ENCODE measurements at regions not wholly inside any gene's neighbourhood (a gene's known extent, or its start where the extent isn't known, plus 50 kb on each side); places are given as distances from the start of the nearest gene placed in this dataset.
"Not testable (repeated sequence)": the region's sequence is repeated elsewhere in the genome, so short reads cannot be mapped to it uniquely, and the experiment has no call there.

DNA sequence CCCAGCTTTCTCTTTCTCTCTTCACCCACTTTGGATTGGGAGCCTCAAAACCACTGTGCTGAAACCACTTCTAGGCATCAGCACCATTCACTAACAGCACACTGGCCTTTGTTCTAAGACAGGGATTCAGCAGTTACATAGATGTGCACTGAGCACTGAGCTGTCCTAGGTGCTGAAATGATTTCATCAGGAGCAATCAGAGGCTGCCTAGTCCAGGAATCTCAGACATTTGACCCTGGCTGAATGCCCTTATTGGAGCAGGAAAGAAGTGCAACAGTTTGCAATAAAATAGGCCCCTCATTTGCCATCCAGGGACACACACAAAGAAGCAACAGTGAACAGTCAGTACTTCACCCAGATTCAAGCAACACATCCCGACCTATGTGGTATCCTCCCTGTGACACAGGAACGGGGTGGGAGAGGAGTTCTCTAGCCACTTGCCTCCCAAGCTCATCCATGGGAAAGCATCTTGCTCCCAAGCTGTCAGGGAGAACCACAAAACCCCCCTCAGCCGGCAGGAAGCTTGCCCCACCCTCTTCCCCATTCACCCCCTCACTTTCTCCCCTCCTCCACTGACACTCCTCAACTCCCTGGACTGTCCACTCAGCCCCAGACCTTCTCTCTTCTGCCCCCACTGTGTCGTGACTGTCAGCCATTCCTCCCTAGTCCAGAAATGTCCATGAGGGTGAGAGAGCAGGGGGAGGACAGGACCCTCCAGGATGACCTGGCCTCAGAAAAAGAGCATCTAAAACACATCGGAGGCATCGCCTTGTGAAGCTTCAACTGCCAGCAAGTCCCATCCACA is 304.4 kb downstream of the PREX1 start:
- Histone ChIP-seq H3K27ac (replicated peaks in 1 of 4) (no peak overlapping the region), H3K36me3 (no peaks in the 10 kb centered on the region), H3K4me3 (no peak overlapping the region), H3K27me3 (peaks cover 0 to 3% (median 0%) of the 10 kb centered on the region in 4 donors), H3K9me3 (no peaks in the 10 kb centered on the region), H3K4me1 (no peaks in the 10 kb centered on the region)
- DNase-seq (ENCODE audit: extremely low spot score): no peak
- 71% methylated on average over 6 of the region's 6 CpGs for WGBS
- TF ChIP-seq POLR2A (IDR thresholded peaks at IDR 0.05; ENCODE audit: low read depth) (no peak), POLR2AphosphoS5 (IDR thresholded peaks at IDR 0.05) (no peak), EP300 (IDR thresholded peaks at IDR 0.05) (no peak)
- TF ChIP-seq, protein P1, sequence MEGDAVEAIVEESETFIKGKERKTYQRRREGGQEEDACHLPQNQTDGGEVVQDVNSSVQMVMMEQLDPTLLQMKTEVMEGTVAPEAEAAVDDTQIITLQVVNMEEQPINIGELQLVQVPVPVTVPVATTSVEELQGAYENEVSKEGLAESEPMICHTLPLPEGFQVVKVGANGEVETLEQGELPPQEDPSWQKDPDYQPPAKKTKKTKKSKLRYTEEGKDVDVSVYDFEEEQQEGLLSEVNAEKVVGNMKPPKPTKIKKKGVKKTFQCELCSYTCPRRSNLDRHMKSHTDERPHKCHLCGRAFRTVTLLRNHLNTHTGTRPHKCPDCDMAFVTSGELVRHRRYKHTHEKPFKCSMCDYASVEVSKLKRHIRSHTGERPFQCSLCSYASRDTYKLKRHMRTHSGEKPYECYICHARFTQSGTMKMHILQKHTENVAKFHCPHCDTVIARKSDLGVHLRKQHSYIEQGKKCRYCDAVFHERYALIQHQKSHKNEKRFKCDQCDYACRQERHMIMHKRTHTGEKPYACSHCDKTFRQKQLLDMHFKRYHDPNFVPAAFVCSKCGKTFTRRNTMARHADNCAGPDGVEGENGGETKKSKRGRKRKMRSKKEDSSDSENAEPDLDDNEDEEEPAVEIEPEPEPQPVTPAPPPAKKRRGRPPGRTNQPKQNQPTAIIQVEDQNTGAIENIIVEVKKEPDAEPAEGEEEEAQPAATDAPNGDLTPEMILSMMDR (IDR thresholded peaks at IDR 0.05): no peak
- intact Hi-C loops (cut with DNase I): no loop called here

DNA sequence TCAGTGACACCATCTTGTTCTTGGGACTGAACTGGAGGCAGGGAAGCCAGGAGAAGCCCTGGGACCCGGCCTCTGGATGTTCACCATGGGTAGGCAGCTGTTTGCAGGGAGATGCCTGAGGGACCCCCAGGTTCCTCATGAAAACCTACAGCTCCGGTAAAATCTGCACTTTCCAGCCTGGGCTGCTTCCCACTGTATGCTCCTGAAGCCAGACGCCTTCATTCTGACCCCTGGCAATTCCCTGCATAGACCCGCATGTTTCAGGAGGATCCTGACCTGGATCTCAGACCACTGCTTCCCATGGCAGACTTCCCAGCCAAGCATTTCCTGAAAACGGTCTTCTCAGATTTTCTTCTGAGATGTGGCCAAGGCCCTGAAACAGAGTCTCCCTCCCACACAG is 306.7 kb downstream of the PREX1 start:
- TF ChIP-seq POLR2AphosphoS5 (IDR thresholded peaks at IDR 0.05): no peak
- TF ChIP-seq, protein P1 (IDR thresholded peaks at IDR 0.05): no peak
- TF ChIP-seq POLR2A (IDR thresholded peaks at IDR 0.05; ENCODE audit: low read depth): no peak
- no peak for TF ChIP-seq EP300 (IDR thresholded peaks at IDR 0.05)
- Histone ChIP-seq H3K36me3 (no peaks in the 10 kb centered on the region), H3K27me3 (peaks cover 0 to 3% (median 0%) of the 10 kb centered on the region in 4 donors), H3K4me1 (no peaks in the 10 kb centered on the region), H3K27ac (replicated peaks in 1 of 4) (no peak overlapping the region), H3K9me3 (no peaks in the 10 kb centered on the region), H3K4me3 (no peak overlapping the region)
- intact Hi-C loops (cut with DNase I): no loop called here
- DNase-seq (ENCODE audit: extremely low spot score): no peak
- WGBS: 89% methylated on average over 5 of the region's 5 CpGs

DNA sequence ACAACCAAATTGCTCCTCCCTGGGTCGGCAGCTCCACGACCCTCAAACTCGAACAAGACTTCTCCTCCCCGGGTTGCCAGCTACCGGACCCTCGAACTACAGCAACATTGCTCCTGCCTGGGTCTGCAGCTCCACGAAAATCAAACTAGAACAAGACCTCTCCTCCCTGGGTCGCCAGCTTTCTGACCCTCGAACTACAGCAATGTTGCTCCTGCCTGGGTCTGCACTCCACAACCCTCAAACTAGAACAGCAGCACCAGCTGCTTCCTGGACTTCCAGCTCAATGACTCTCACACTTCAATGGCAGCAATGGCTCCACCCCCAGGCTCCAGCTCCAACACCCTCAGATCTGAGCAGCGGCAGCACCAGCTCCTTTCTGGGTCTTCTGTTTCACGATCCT is 311.6 kb downstream of the PREX1 start:
- DNase-seq (ENCODE audit: extremely low spot score): peak; percentile 99
- not testable (repeated sequence) for H3K36me3 ChIP-seq; H3K27ac ChIP-seq (replicated peaks in 1 of 4); H3K9me3 ChIP-seq; H3K4me1 ChIP-seq; H3K27me3 ChIP-seq; H3K4me3 ChIP-seq
- 69% methylated on average over 11 of the region's 11 CpGs for WGBS
- intact Hi-C loops (cut with DNase I): loop anchor here (2.0 kb wide), 1 partner anchor 621 kb away; no protein-coding TSS in a partner anchor

DNA sequence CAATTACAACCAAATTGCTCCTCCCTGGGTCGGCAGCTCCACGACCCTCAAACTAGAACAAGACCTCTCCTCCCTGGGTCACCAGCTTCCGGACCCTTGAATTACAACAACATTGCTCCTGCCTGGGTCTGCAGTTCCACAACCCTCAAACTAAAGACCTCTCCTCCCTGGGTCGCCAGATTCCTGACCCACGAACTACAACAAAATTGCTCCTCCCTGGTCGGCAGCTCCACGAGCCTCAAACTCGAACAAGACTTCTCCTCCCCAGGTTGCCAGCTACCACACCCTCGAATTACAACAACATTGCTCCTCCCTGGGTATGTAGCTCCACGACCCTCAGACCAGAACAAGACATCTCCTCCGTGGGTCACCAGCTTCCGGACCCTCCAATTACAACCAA is 313.2 kb downstream of the PREX1 start:
- WGBS: 87% methylated on average over 9 of the region's 12 CpGs
- H3K27ac ChIP-seq (replicated peaks in 1 of 4); H3K9me3 ChIP-seq; H3K4me1 ChIP-seq; H3K27me3 ChIP-seq; DNase-seq (ENCODE audit: extremely low spot score); H3K36me3 ChIP-seq; intact Hi-C loops (cut with DNase I); H3K4me3 ChIP-seq: not testable (repeated sequence)

DNA sequence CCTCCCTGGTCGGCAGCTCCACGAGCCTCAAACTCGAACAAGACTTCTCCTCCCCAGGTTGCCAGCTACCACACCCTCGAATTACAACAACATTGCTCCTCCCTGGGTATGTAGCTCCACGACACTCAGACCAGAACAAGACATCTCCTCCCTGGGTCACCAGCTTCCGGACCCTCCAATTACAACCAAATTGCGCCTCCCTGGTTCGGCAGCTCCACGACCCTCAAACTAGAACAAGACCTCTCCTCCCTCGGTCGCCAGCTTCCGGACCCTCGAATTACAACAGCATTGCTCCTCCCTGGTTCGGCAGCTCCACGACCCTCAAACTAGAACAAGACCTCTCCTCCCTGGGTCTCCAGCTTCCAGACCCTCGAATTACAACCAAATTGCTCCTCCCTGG is 315.3 kb downstream of the PREX1 start:
- DNase-seq (ENCODE audit: extremely low spot score); H3K27ac ChIP-seq (replicated peaks in 1 of 4); H3K4me1 ChIP-seq; H3K27me3 ChIP-seq; H3K9me3 ChIP-seq; H3K36me3 ChIP-seq; intact Hi-C loops (cut with DNase I); H3K4me3 ChIP-seq: not testable (repeated sequence)
- 87% methylated on average over 15 of the region's 16 CpGs for WGBS

DNA sequence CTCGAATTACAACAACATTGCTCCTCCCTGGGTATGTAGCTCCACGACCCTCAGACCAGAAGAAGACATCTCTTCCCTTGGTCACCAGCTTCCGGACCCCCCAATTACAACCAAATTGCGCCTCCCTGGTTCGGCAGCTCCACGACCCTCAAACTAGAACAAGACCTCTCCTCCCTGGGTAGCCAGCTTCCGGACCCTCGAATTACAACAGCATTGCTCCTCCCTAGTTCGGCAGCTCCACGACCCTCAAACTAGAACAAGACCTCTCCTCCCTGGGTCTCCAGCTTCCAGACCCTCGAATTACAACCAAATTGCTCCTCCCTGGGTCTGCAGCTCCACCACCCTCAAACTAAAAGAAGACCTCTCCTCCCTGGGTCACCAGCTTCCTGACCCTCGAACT is 322.7 kb downstream of the PREX1 start:
- intact Hi-C loops (cut with DNase I); DNase-seq (ENCODE audit: extremely low spot score); H3K4me1 ChIP-seq; H3K4me3 ChIP-seq; H3K9me3 ChIP-seq; H3K27ac ChIP-seq (replicated peaks in 1 of 4); H3K36me3 ChIP-seq; H3K27me3 ChIP-seq: not testable (repeated sequence)
- WGBS: 87% methylated on average over 12 of the region's 12 CpGs

DNA sequence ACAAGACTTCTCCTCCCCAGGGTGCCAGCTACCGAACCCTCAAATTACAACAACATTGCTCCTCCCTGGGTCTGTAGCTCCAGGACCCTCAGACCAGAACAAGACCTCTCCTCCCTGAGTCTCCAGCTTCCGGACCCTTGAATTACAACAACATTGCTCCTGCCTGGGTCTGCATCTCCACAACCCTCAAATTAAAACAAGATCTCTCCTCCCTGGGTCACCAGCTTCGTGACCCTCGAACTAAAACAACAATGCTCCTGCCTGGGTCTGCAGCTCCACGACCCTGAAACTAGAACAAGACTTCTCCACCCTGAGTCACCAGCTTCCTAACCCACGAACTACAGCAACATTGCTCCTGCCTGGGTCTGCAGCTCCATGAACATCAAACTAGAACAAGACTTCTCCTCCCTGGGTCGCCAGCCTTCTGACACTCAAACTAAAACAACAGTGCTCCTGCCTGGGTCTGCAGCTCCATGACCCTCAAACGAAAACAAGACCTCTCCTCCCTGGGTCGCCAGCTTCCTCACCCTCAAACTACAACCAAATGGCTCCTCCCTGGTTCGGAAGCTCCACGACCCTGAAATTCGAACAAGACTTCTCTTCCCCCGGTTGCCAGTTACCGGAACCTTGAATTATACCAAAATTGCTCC is 324.5 kb downstream of the PREX1 start:
- Histone ChIP-seq H3K27me3 (no peaks in the 10 kb centered on the region), H3K27ac (replicated peaks in 1 of 4) (no peak overlapping the region), H3K9me3 (no peaks in the 10 kb centered on the region), H3K4me3 (no peak overlapping the region), H3K4me1 (no peaks in the 10 kb centered on the region), H3K36me3 (no peaks in the 10 kb centered on the region)
- no peak for DNase-seq (ENCODE audit: extremely low spot score)
- TF ChIP-seq, protein P1 (IDR thresholded peaks at IDR 0.05): no peak
- no peak for TF ChIP-seq POLR2AphosphoS5 (IDR thresholded peaks at IDR 0.05)
- intact Hi-C loops (cut with DNase I): no loop called here
- 73% methylated on average over 14 of the region's 14 CpGs for WGBS
